ENCODE measurements at regions not wholly inside any gene's neighbourhood (a gene's known extent, or its start where the extent isn't known, plus 50 kb on each side); places are given as distances from the start of the nearest gene placed in this dataset.

DNA sequence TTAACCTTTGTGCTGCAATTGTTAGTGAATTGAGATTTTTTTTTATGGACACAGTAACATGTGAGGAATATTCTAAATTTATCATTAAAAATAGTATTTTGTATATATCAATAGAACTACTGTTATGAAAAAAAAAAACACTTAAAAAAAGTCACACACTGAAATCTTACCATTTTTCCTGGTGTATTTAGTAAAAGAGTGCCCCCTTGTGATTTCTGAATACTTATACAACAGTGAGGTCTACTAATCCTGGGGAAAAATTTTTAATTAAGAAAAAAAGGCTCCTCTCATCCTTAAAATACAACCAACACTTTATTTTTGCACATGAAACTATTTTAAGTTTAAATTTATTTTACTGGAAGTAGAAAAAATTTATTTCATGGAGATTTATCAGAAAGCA is 56.4 kb upstream of the SPOCK3 start:
- DNase-seq (ENCODE audit: low read depth, low spot score) = no peak

DNA sequence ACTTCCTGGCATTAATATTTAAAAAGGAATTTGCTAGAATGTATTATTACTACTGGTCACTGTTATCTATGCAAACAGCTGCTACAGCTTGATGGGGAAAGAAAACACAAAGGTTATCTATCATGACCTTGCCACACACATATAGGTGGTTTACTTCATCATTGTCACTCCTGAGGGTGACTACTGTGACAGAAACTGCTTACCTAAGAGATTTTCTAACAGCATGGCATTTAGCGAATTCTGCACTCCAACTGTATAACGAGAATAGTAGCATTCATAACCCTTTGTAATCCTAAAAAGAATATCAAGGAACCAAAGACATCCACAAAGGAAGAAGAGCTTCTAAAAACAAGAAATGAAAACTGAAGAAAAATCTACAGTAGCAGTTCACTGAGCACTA is 74.6 kb upstream of the SPOCK3 start:
- DNase-seq (ENCODE audit: low read depth, low spot score) = no peak

DNA sequence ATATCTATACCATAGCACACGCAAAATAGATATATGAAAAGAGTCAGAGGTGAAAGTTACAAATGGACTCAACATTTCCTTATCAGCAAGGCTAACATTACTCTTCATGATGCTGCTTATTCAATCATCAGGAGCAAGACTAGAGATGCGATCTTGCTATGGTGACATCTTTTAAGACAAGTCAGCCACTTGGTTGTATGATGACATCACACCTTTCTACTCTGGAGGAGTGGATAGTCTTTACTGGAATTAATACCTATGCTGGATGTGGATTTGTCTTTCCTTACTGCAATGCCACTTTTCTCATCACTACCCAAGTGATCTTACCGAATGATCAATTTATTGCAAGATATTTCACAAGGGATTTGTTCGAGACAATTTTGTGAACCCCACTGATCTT is 87.0 kb upstream of the SPOCK3 start:
- no peak for DNase-seq (ENCODE audit: low read depth, low spot score)

DNA sequence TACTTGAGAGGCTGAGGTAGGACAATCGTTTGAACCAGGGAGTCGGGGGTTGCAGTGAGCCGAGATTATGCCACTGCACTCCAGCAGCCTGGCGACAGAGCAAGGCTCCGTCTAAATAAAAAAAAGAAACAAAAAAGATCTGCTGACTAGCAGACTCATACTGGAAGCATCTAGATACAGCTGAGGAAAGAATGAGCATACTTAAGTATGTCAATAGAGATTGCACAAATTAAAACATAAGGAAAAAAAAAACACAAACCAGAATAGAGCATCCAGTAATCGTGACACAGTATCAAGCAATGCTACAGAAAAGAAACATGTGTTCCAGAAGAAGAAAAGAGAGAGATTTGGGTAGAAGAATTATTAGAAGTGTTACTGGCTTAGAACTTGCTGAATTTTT is 105.5 kb upstream of the SPOCK3 start:
- no peak for DNase-seq (ENCODE audit: low read depth, low spot score)

DNA sequence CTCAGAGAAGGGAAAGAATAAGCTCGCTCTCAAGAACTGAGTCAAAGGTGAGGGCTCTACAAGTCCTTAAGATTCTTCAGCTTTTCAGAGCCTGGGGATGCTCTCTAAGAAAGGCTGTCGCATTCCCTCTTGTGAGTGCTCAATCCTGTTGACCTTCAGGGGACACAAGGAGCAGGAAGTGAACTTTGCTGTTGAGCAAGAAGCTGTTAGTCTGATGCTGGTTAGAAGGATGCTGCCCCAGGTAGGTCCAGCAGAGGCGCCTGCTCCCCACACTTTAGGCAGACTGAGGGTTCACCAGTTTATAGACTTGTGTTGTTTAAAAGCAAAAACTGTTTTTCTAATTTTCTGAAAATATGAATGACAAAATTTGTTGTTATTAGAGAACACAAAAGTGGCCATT is 125.4 kb upstream of the SPOCK3 start:
- no peak for DNase-seq (ENCODE audit: low read depth, low spot score)

DNA sequence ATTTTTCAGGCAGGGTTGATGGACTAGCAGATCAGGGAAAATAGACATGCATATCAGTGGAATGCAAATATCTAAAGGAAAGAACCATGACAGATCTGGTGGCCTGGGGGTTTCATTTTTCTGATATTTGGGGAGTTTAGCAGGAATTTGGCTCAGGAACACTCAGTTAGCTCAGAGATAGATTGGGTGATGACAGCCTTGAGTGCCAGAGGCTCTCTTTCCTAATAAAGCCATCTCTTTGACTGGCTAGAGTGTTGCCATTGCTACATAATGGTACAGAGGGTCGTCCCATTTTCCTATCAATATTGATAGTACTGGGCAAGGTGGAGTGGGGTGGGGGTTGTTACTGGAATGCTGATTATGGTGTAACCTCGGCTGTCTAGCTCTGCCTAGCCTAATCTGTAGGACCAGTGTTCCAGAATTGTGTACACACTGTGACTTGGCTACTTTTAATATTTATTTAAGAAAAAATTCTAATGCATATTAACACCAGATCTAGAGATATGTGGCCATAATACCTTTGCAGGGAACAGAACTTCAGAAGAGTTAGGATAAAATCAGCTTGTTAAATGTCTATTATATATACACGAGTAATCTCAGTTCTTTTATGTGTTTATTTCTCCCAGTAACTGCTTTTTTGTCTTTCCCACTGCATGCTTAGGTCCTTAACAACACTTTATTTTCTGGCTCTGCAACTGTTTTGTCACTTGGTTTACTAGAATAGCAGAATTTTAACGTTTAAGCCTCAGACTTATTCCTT is 145.0 kb upstream of the SPOCK3 start:
- DNase-seq (ENCODE audit: low read depth, low spot score) = no peak

DNA sequence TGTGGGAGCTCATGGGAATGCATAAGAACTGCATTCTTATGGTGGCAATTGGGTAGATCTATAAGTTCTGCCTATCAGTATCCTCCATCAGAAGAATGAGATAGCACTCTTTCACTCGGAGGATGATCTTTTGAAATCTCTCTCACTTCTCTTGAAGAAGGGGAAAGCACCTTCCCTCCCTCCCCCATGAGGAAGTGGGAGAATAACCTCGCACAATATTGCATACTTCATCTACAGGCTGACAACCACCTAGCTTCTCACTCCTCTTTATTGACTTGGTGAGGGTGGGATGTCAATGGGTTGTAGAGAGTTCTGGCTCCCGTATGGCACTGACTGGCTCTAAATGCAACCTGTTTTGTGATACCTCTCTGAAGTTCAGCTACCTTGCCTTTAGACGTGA is 146.7 kb upstream of the SPOCK3 start:
- DNase-seq (ENCODE audit: low read depth, low spot score) = no peak

DNA sequence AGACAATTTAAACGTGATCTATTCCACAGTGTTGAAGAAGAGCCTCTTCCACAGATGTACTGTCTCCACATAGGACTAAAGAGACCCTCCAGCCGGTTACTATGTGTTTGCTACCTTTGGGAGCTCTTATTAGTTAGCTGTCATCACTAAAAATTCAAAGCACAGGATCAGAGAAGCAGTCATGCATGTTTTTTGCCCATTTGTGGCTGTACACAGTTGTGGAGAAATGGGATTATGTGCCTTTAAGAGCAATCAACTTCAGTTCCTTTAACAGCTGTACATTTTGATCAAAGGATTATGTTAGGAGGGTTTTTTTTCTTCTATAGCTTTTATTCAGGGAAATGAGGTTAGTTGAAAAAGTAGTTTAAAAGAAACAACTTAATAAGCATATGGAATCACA is 149.0 kb upstream of the SPOCK3 start:
- DNase-seq (ENCODE audit: low read depth, low spot score) = no peak

DNA sequence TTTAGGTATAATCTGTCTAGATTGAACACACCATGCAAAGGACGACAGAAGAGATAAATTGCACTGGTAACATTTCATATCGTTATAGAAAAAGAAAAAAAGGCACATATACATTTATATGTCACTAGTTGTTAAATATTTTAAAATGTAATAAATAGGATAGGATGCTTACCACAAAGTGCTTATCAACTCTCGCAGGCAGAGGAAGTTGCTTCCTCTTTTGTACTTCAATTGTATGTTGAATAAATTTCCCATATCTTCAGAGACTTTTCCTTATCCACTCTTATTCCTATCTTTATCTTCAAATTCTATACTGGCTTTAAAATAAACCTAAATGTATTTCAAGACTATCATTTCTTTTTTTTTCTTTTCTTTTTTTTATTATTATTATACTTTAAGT is 163.3 kb upstream of the SPOCK3 start:
- no peak for DNase-seq (ENCODE audit: low read depth, low spot score)

DNA sequence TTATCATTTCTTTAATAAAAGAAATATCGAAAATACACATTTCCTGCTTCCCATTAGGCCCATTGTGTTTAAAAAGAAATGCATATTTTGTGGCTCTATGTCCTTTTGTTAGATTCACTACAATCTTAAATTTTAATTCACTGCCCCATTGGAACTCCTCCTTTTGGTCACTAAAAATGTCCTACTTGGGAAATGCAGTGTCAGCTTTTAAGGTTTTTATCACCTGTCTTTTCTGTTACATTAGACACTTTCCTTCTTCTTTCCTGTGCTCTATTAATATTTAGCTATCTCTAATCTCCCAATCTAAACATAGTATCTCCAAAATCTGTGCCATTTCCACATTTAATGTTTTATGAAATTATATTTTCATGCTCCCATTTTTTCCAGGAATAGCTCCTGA is 164.9 kb upstream of the SPOCK3 start:
- no peak for DNase-seq (ENCODE audit: low read depth, low spot score)

DNA sequence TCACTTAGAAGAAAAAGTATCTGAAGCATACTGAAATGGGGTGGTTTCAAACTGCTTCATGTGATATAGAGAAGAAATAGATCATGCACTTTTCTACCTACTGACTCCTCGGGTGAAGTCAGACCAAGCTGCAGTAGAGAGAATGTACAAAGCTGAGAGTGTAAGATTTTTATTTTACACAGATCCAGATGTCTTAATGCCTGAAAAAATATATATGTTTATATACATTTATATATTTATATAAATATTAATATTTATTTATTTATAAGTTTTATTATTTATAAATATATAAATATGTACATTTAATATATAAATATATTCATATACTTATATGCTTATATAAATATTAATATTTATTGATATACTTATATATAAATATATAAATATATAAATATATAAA is 171.9 kb upstream of the SPOCK3 start:
- DNase-seq (ENCODE audit: low read depth, low spot score) = no peak

DNA sequence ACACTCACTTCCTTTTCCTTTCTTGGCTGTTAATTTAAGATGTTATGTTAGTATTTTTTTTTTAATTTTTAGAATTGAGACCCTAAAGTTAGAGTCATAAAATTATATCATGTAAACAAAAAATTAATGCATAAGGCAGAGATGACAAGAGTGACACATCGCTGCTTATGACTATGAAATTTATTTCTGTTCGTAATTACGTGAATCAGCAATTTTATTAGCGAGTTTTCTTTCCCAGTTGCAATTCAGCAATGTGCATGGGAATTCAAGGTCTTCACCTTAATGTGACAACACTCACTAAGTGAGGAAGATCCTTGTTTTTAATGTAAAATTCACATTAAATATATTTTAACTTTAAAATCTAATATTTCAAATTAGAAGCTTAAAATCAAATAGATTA is 181.2 kb upstream of the SPOCK3 start:
- no peak for DNase-seq (ENCODE audit: low read depth, low spot score)

DNA sequence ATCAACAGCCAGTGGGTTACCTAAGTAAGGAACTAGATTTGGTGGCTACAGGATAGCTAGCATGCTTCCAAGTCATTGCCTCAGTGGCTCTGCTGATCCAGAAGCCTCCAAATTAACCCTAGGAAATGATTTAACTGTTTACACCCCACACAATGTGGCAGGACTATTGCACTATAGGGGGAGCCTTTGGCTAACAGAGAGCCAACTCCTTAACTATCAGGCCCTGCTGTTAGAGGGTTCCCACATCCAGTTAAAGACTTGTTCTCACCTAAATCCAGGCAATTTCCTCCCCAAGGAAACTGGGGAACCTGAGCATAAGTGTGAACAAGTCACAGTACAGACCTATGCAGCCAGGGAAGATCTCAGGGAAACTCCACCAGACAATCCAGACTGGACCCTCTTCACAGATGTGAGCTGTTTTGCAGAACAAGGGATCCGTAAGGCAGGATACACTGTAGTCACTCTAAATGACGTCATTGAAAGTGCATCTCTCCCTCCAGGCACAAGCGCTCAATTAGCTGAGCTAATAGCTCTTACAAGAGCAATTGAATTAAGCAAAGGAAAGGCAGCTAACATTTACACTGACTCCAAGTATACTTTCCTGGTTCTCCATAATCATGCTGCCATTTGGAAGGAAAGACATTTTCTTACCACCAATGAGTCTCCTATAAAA is 185.3 kb upstream of the SPOCK3 start:
- no peak for DNase-seq (ENCODE audit: low read depth, low spot score)

DNA sequence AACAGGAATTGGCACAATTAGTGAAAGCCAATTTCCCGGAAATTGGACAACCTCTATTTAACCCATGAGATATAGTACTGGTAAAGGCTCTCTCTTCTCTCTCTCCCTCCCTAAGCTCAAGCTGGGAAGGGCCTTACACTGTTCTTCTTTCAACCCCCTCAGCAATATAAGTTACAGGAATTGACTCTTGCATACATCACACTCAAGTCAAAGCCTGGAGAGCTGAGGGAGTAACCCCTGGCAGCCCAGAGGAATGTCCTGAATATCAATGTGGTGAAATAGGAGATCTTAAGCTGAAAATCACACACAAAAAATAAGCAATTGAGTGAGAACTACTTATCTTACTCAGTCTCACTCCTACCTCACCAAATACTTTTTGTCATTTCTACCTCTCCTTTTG is 186.9 kb upstream of the SPOCK3 start:
- no peak for DNase-seq (ENCODE audit: low read depth, low spot score)

DNA sequence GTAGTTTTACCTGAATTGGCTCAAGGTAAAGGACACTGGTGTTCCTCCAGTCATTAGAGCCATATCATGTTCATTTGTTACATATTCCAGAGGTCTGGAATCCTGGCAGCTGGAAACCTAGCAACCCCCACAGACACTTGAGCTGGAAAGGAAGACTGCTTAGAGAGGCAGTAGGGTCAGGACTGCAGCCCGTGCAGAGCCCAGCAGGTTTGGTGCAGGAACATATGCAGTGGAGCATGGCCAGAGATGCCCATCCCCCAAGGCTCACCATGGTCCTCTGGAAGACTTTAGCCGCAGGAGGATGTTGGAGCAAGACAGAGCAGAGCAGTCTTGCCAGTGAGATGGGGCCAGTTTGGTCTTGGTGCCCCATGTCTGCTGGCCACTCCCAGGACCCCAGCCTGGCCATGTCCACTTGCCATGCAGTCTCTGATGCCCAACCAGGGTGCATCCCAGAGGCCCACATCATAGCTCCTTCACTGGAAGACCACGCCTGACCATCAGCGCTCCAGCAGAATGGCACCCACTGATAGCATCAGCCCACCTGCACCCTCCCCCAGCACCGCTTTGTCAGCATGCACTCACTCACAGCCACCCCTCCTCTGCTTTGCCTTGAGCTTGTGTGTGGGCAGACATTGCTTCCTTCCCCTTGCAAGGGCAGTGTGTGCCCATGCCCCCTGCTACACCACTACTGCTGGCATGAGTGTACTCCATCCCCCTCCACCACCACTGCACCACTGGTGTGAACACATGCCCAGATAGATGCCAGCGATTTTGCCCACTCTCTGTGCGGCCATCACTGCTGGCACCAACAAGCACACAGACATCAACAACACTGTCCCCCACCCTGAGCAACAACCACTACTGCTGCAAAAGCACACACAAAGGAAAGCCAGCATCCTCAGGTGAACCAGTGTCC is 190.3 kb upstream of the SPOCK3 start:
- DNase-seq (ENCODE audit: low read depth, low spot score) = no peak

DNA sequence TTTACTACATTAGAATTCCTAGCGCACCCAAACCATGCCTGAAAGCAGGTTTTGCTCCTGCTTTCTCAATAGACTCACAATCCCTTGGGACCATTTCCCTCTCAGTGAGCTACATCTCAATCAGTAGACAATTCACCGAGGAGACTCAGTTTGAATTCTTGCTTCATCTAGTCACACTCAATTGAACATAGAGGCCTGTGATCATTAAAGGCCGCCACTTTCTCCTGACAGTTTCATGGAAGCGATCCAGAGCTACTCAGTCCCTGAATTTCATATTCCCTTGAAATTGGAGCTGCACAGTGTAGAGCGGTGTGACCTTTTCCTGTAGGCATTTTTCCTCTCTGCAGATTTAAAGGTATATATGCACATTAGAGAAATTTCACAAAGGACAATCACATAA is 193.9 kb upstream of the SPOCK3 start:
- no peak for DNase-seq (ENCODE audit: low read depth, low spot score)

DNA sequence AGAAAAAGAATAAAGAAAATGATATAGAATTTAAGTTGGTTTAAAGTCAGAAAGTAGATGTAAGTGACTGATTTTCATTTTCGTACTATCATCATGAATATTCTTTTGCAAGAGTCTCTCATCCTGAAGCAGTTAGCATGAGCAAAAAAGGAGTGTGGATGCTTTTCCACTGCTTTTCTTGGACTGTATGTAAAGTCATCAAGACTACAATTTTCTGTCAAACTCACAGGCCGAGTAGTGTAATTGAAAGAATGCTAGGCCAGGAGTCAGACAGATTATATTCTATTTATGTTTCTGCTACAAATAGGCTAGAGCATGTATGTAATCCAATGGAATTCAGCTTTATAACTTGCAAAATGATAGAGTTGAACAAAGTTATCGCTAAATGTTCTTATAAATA is 197.1 kb upstream of the SPOCK3 start:
- DNase-seq (ENCODE audit: low read depth, low spot score) = no peak

DNA sequence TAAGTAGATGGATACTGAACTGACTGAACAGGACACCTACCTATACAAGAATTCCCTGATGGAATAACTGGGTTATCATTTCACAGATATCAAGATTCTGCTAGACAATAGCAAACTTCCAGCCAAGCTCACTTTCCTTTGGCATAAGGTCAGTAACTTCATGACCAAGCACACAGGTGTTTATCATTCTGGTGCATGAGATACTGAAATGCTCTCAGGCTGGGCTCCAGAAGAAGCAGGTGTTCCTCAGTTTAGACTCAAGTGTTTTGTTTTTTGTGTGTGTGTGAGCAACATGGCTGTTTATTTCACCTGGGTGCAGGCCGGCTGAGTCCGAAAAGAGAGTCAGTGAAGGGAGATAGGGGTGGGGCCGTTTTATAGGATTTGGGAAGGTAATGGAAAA is 201.5 kb upstream of the SPOCK3 start:
- DNase-seq (ENCODE audit: low read depth, low spot score) = no peak

DNA sequence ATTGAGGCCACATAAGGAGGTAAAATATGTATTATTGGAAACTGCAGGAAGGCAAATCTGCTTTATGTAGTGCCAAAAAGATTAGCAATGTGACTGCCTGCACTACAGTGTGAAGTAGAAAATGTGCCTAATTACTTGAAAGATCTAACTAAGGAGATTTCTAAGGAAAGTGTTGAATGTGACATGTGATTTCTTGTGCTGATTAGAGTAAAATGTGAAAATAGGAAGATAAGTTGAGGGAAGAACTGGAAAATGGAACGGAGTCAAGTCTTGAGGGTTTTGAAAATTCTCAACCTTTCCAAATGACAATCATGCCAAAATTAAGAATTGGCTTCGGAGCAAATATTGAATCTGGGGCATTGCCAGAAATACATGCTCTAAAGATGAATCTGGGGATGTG is 209.5 kb upstream of the SPOCK3 start:
- DNase-seq (ENCODE audit: low read depth, low spot score) = no peak

DNA sequence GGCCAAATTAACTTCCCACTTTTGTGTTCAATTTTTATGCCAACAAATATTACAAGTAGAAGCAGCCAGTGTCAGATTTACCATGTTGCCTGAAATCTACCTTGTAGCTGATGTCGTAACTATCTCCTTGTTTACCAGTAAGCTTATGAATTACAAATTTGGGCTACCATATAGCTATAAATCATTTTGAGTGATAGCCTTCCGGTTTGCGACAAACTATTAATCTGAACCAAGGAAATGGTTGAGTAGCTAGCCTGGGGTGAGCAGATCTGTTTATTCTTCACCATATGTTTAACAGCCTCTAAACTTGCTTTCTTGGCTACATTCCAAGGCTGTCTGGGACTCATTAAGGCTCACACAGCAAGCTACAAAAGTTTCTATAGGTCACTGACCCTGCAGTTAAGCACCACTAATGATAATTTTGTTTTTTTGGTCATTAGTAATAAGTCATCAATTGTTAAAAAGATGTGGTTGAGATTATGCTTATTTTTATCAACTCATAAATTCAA is 218.7 kb upstream of the SPOCK3 start:
- DNase-seq (ENCODE audit: low read depth, low spot score) = no peak

DNA sequence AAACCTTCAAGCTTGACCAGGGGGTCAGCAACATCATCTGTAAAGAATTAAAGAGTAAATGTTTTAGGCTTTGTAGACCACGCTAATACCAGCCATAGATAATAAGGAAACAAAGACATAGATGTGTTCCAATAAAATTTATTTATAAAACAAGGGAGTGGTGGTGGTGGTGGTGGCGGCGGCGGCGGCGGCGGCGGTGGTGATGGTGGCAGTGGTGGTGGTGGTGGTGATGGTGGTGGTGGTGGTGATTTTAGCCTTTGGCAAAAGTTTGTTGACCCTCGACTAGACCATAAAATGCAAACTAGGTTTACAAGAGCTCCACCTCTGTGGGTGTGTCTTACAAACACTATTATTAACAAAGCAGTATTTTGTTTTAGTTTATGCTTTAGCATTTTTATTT is 222.3 kb upstream of the SPOCK3 start:
- no peak for DNase-seq (ENCODE audit: low read depth, low spot score)

DNA sequence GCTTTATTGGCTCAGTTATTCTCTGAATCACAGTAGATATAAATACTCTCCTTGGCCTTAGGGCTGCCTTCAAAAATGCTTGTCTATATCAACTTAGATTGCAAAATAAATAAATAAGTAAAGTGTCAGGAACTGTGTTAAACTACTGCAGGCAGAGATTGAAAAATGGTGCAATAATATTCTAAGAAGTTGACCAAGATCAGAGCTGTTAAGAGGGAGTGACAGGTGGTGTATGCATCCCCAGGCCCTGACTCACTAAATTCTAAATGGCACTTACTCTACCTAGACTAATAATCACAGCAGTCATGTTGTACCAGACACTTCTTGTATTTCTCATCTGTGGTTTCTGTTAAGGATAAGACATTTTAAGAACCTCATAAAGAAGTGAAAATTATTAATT is 235.1 kb upstream of the SPOCK3 start:
- no peak for DNase-seq (ENCODE audit: low read depth, low spot score)

All from brain pericyte (primary cell).